GM23248 (cell line): ENCODE measurements at regions not wholly inside any gene's neighbourhood (a gene's known extent, or its start where the extent isn't known, plus 50 kb on each side); places are given as distances from the start of the nearest gene placed in this dataset.

ENCODE experiments used
- EZH2 ChIP-seq: fragments of 200-600 bp; sonication (generic); IDR thresholded peaks from 2 replicates; pipeline ENCODE4 v1.6.1; 2018; ENCODE audit warnings: antibody characterized with exemption, mild to moderate bottlenecking; ENCODE audit not compliant: insufficient read depth, poor library complexity, severe bottlenecking
- EZH2phosphoT487 ChIP-seq: fragments of 200-600 bp; sonication (generic); IDR thresholded peaks from 2 replicates; pipeline ENCODE4 v1.6.1; 2018; ENCODE audit warnings: antibody characterized with exemption, moderate library complexity, mild to moderate bottlenecking, low read depth; ENCODE audit not compliant: insufficient read depth

- TF ChIP-seq EZH2 (no peak), EZH2phosphoT487 (no peak)
These were observed 184.9 kb downstream of the ZC3H11B start for GRCh38 chr1:219427989-219428388.
